Jurkat, Clone E6-1 (cell line): ENCODE measurements at regions not wholly inside any gene's neighbourhood (a gene's known extent, or its start where the extent isn't known, plus 50 kb on each side); places are given as distances from the start of the nearest gene placed in this dataset.

ENCODE experiments used
- DNase-seq: peaks from one replicate; pipeline ENCODE4 v3.0.0-alpha.2; 2011; ENCODE audit warnings: low read depth, low spot score
- H3K4me3 ChIP-seq: 2 replicates; pipeline ENCODE4 v1.5.1; 2011; ENCODE audit warnings: mild to moderate bottlenecking, low read length, control low read depth, moderate library complexity

- no peak for DNase-seq
- H3K4me3 ChIP-seq, result no peak overlapping the region
Measured at GRCh38 chr16:51450376-51450775, 299.3 kb upstream of the SALL1 start.

GRCh38 chr16:51449441-51449840 is 298.4 kb upstream of the SALL1 start:
- DNase-seq, result no peak

GRCh38 chr16:51445250-51445649 is 294.2 kb upstream of the SALL1 start:
- DNase-seq, result no peak
- no peak overlapping the region for H3K4me3 ChIP-seq

More at GRCh38 chr16:51449441-51449840, 298.4 kb upstream of the SALL1 start:
- no peak overlapping the region for H3K4me3 ChIP-seq

- H3K4me3 ChIP-seq, result no peak overlapping the region
- DNase-seq, result no peak
Measured at GRCh38 chr16:51443934-51444333, 292.9 kb upstream of the SALL1 start.

- DNase-seq, result no peak
- no peak overlapping the region for H3K4me3 ChIP-seq
Measured at GRCh38 chr16:51442141-51442870, 291.2 kb upstream of the SALL1 start.

GRCh38 chr16:51440131-51440889 is 289.2 kb upstream of the SALL1 start:
- DNase-seq, result no peak
- no peak overlapping the region for H3K4me3 ChIP-seq

- no peak for DNase-seq
- no peak overlapping the region for H3K4me3 ChIP-seq
Measured at GRCh38 chr16:51439271-51439670, 288.2 kb upstream of the SALL1 start.

- no peak for DNase-seq
- H3K4me3 ChIP-seq, result no peak overlapping the region
Measured at GRCh38 chr16:51436742-51437141, 285.7 kb upstream of the SALL1 start.

GRCh38 chr16:51434567-51435198 is 283.6 kb upstream of the SALL1 start:
- no peak for DNase-seq
- no peak overlapping the region for H3K4me3 ChIP-seq

- no peak overlapping the region for H3K4me3 ChIP-seq
- DNase-seq, result no peak
Measured at GRCh38 chr16:51433599-51433998, 282.5 kb upstream of the SALL1 start.

GRCh38 chr16:51431517-51432241 is 280.6 kb upstream of the SALL1 start:
- H3K4me3 ChIP-seq, result no peak overlapping the region
- no peak for DNase-seq

- DNase-seq, result no peak
- H3K4me3 ChIP-seq, result no peak overlapping the region
Measured at GRCh38 chr16:51430716-51431369, 279.8 kb upstream of the SALL1 start.

- no peak overlapping the region for H3K4me3 ChIP-seq
- no peak for DNase-seq
Measured at GRCh38 chr16:51429041-51429440, 278.0 kb upstream of the SALL1 start.

- DNase-seq, result no peak
- H3K4me3 ChIP-seq, result no peak overlapping the region
Measured at GRCh38 chr16:51427085-51427484, 276.0 kb upstream of the SALL1 start.

- no peak for DNase-seq
Measured at GRCh38 chr16:51426276-51426675, 275.2 kb upstream of the SALL1 start.

GRCh38 chr16:51420247-51420646 is 269.2 kb upstream of the SALL1 start:
- H3K4me3 ChIP-seq, result no peak overlapping the region
- DNase-seq, result no peak

More at GRCh38 chr16:51426276-51426675, 275.2 kb upstream of the SALL1 start:
- H3K4me3 ChIP-seq, result no peak overlapping the region

- no peak for DNase-seq
- H3K4me3 ChIP-seq, result no peak overlapping the region
Measured at GRCh38 chr16:51419768-51420167, 268.7 kb upstream of the SALL1 start.

- no peak for DNase-seq
- H3K4me3 ChIP-seq, result no peak overlapping the region
Measured at GRCh38 chr16:51418258-51418657, 267.2 kb upstream of the SALL1 start.

- DNase-seq, result no peak
- H3K4me3 ChIP-seq, result no peak overlapping the region
Measured at GRCh38 chr16:51416926-51417325, 265.9 kb upstream of the SALL1 start.
